NCI-H1092 treated with DMSO at 0.1 percent for 48 hours (cell line): ENCODE measurements at regions not wholly inside any gene's neighbourhood (a gene's known extent, or its start where the extent isn't known, plus 50 kb on each side); places are given as distances from the start of the nearest gene placed in this dataset.
"Not testable (repeated sequence)": the region's sequence is repeated elsewhere in the genome, so short reads cannot be mapped to it uniquely, and the experiment has no call there.

ENCODE experiments used
- DNase-seq: peaks from one replicate; lab custom pipeline; 2025; lab: John Stamatoyannopoulos, UW

DNA sequence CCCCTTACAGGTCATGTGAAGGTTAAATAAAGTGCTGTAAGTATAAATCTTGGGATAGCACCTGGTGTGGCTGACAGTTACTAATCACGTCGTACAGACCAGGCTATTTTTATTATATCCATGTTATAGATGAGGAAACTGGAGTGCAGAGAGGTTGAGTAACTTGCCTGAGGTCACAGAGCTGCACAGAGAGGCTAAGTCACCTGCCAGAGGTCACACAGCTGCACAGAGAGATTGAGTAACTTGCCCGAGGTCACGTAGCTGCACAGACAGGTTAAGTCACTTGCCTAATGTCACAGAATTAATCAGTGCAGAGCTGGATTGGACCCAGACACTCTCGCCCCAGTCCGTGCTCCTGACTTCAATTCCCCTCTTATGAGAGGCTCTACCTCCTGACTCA, 171.5 kb downstream of the NUP210 start:
- DNase-seq, result no peak

DNA sequence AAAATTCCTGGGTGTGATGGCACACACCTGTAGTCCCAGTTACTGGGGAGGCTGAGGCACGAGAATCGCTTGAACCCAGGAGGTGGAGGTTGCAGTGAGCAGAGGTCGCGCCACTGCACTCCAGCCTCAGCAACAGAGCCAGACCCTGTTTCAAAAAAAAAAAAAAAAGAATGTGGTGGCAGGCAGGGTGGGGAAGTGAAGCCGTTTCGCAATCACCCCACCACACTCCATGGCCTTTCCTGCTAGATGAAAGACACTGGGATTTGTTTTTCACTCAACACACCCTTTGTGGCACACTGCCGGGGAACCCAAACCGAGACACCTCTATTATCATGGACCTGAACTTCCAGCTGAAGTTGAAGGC, 172.4 kb upstream of the IQSEC1 start:
- DNase-seq, result no peak

DNA sequence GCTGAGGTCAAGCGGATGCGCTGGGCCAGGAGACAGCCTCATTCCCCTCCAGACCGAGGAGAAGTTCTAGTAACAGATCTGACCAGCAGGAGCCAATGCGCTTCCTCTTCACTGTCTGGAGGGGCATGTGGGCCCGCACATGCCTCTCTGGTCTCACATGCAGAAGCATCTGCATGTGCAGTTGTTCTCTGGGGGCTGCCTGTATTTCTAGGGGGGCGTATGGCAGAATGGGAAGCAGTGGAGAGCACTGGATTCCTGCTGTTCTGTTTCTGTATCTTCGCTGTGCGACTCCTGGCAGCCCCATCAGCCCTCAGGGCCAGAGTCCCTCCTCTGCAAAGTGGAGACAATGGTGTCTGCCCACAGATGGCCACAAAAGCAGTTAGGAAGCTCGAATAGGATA, 170.4 kb upstream of the IQSEC1 start:
- no peak for DNase-seq

DNA sequence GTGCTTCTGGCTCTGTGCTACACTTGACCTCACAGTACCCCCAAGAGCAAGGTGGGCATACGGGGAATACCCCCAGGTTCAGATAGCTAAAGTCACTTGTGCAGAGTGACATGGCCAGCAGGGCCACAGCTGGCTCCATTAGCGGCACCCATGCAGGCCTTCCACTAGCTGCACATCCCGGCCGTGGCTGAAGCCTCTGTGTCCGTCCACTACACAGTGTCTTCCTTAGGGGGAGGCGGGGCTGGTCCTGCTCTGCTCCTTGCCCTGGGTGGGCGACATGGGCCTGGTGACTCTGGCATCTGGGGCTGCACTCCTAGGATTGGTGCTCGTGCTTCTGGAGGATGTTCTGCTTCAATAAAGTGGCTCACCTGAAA, 169.1 kb upstream of the IQSEC1 start:
- no peak for DNase-seq

DNA sequence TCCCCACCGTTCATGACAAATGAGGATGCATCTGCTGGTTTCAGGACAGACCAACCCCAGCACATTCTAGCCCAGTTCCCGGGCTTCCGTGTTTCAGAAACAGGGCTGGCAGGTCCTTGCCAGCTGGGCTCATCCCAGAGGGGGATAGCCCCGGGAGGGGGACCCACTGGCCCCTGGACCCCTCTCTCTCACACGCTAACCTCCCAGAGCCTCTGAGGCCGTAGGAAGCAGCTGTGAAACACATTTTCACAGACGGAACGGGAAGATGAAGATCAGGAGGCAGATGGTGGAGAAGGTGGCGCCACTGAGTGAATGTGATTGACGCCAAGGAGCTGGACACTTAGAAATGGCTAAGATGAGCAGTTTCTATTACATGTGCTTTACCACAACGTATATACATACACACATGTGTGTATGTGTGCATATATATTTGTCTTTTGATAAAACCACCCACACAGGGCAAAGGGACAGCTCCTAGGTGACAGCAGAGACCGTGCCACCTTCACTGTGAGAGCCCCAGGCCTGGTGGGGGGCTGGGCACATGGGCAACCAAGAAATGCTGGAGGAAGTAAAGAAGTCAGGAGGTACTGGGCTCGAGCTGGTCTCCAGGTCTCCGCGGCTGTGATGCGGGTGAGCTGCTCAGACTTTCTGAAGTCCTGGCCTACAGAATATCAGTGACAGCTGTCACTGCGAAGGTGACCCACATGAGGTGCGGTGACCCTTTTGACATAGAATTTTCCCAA, 168.6 kb upstream of the IQSEC1 start:
- no peak for DNase-seq

DNA sequence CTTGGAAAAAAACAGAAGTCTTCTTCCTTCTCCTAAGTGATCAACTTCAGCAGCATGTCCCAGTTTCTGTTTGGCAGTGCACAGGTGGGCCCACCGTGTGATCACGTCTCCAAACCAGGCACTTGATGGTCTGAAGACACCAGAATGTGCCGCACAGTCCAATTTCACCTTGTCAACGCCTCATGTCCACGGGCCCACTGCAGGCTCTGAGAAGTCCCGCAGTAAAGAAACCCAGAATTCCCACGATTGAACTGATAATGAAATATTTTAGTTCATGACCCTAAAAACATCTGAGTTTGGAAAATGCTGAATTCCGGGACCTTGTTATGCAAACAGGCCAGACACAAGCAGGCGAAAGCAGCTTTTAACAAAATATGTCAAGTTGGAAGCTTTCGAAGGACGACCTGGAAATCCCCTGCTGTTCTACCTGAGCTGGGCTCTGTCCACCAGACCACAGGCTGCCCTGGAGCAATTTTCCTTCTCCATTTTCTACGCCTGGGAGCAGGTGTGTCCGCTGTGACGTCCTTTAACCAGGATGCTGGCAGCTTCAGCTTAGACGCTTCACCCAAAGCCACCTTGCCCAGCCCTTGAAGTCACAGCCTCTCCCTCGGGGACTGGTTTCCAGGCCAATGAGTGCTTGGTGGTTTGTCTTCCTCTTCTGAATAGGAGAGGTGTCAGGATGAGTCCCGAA, 167.8 kb upstream of the IQSEC1 start:
- DNase-seq, result no peak

DNA sequence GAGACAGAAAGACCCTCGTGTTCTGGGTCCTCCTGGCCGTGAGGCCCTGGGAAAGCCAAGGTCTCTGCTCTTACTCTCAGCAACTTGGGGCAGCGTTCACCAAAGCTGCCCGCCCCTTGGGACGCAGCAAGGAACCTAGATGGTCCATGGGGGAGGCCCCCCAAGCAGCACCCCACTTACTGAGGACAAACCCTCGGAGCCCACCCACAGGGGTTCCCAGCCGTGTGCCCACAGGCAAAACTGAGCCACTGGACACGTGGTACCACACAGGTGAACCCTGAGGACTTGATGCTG, 166.2 kb upstream of the IQSEC1 start:
- DNase-seq, result no peak

DNA sequence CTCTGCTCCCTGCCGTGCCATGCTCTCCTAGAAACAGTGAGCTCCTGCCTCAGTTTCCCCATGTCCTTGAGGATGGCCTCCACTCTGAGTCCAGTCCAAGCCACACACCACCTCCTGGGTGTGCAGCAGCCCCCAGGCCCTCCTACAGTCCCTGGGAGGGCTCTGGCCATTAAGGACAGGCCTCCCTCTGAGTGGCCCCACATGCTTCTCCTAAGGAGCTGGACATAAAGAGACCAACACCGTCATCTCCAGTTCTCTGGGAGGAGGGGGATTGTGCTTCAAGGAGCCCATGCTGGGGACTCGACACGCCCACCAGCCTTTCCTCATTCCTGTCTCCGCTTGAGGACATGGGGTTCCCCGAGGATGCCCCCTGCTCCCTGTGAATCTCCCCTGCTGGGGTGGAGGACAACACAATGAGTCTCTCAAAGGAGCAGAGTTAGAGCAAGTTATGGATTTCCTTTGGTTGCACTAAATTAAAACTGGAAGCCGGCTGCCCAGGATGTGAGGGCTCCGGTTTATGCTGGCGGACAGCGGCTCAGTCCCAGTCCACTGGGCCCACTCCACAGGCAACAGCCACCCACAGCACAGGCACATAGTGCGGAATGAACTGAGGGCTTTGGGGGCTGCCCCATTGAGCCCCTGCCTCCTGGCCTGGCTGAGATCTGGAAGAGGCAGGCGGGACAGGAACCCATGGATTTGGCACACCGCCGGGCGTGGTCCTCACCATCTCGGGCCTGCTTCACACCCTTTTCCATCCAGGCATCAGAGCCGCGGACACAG, 165.6 kb upstream of the IQSEC1 start:
- no peak for DNase-seq

DNA sequence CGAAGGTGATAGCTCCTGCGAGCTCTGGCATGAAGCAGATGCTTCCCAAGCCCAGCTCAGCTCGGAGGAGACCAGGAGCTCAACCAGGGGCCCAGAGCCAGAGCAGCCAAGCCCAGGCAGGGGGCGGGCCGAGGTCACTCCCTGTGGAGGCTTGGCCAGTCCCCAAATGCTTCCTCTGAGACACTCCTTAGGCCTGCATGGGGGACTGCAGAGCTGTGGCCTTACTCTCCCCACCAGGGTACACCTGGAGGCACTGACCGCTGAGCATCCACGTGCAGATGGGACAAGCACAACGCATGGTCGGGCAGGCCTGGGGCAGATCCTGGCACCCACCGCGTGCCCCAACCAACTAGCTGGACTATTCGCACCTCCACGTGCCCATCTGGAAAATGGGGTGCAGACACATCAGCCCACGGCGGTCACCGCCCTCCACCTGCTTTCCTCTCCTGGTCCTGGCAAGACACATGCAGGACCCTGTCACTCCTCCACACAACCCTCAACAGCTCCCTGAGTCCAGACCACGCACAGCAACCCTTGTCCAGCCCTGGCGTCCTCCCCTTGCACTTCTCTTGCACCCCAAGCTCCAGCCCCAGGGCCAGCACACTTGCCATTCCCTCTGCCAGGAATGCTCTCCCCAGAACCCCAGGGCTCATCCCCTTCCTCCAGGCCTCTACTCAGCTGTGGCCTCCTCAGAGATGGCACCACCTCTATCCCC, 164.7 kb upstream of the IQSEC1 start:
- DNase-seq, result no peak

DNA sequence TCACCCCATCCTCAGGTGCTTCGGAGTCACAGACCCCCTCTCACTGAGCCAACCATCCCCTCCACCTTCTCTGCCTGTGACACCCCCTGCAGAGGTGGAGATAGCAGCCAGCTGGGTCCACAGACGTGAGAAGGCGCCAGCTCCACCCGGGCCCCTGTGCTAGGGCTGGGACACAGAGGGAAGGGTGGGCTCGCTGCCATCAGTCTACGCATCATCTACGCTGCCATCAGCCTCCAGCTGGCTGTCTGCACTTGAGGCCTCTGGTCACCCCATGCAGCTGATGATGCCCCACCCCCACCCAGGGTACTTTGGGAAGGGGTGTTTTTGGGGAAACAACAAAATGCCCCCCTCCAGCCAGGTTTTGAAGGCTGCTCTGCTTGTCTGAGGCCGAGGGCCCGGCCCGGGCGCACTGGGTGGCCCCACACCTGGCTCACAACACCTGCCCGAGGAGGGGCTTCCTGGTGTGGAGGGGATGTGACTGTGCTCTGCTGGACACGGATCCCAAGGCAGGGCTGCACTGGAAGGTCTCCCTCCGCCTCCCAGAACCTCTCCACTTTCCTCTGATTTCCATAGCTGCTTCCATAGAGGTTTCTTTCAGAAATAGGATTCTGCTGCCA, 163.4 kb upstream of the IQSEC1 start:
- DNase-seq, result peak; percentile 6

DNA sequence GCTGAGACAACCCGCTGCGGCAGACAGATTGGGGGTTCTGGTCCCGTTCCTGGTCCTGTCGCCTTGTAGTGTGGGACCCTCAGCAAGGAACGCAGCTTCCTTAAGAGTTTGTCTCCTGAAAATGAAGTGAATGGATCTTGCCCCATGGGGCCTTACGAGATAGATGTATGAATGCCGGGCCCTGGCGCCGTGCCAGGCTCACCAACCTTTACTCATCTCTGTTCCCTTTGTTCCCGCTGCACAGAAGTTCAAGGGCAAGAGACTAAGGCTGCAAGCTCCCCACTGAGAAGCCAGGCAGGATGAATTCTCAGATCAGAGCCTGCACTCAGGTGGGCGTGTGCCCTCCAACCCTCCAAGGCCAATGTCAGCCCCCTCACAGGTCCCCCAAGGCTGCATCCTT, 162.7 kb upstream of the IQSEC1 start:
- no peak for DNase-seq

DNA sequence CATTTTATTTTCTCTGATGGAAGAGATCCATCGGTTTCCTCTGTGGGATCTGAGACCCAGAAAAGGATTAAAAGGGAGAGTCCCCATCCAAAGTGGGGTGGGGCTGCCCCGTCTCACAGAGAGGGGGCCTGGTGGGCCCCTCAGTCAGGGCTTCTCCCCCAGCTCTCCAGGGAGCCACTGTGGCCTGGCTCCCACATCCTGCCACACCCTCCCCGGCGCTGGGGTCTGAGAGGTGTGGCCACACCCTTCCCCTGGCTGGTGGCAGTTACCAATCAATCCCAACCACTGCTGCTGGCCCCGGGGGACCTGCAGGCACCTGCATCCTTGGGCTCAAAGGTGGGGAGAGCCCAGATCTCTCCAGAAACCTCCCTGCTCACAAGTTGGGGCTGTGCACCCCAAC, 161.8 kb upstream of the IQSEC1 start:
- peak; percentile 5 for DNase-seq

DNA sequence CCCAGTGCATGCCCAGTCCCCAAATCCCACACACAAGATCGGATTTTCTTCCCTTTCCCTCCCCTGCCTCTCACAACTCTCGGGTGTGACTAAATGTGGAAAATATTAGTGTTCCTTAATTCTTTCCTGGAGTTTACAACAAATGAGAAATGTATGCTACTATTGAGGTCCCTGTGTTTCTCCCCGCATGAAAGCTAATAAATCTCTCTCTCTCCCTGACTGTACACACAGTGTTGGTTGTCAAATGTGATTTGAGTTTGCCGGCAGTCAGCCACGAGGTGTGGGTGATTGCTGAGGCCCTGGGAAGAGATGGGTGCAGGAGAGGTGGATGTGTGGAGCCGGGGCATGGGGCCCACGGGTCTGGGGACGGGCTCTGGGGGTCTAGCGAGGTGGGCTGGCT, 161.4 kb upstream of the IQSEC1 start:
- no peak for DNase-seq

DNA sequence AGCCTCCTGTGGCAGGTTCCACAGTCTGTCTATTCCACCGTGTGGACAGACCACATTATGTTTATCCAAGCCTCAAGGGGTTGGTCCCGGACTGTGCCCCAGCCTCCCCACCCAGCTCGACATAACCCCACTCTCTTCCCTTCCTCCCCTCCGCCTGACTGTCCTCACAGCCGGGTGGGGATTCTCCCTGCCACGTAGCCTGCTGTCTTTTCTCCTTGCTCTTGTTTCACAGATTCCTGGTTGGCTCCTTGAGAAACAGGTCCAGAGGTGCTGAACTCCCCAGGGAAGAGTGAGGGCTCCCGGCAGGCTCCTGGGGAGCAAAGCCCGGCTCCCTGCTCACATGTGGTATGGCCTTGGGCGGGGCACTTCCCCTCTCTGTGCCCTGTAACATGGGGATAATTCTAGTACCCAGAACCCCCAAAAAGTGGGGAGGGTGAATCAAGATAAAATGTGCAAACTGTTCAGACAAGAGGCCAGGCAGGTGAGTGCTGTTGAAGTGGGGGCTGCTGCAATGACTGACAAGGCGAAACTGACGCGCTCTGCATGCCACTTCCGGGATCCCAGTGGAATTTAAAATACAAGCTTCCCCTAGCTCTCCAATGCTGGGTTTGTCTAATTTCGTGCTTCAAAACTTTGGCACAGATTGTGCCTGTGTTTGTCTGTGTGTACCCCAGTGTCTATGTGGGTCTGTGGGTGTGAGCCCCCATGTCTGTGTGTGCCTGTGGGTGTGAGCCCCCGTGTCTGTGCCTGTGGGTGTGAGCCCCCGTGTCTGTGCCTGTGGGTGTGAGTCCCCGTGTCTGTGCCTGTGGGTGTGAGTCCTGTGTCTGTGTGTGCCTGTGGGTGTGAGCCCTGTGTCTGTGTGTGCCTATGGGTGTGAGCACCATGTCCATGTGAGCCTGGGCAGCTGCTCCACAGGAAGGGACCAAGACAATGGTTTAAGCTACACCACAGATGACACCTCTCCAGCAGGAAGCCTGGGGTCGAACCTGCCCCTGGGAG, 160.6 kb upstream of the IQSEC1 start:
- DNase-seq, result no peak

DNA sequence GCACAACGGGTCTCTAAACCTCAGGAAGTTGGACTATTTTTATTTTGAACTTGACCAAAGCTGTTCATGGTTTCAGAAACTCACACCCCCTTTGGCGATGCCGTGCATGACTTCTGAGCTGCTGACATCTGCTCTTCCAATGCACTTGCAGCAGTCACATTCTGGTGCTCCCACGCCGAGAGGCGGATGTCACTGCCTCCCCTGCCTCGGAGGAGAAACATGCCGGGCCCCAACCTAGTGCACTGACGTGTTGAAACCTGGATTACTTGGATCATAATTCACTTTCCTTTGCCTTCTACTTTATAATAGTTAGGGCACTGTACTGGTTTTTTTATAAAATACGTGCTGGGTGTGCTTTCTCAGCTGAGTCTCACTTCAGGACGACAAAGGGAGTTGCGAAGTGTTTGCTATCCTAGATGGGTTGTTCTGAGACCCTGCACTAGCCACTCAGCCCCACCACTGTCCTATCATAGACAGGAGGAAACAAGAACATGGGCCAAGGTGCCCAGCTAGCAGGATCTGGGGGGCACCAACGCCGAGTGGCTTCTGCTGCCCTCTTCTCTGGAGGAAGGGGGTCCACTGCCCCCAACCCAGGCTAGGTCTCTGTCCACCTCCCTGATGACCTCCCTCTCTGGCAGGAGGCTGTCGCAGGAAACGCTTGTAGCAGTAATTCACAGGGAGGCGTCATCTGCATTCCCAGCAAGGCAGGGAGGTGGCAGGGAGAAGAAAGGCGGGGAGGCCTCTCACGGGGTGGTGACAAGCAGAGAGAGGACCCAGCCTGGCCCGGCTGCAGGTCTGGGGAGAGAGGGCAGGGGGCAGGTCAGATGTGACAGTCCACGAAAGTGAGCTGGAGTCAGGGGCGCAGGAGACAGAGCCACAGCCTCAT, 158.8 kb upstream of the IQSEC1 start:
- no peak for DNase-seq

DNA sequence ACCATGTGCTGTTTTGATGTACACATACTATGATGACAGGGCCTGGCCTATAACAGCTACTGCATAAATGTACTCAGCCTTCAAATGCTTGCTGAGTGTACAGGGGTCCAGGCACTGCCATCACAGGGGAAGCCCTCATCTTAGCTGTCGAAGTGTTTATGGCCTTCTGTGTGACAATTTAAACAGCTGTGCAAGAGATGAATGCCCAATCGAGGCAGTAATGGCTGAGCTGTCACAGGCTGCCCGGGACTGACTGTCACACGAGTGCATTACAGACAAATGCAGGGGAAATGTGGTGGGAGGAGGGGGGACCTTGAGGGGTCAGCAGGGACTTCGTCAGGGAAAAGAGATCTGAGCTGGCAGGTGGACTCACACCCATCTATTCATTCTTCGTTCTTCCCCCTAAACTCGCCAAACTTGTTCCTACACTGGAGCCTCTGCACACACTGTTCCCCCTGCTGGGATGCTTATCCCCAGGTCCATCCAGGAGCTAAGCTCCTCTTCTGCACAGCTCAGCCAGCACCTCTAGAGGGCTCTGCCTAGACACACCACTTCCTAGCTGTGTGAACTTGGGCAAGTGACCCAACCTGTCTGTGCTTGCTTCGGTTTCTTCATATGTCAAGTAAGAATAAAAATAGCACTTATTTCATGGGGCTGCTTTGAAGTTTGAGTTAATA, 156.2 kb upstream of the IQSEC1 start:
- DNase-seq, result no peak

DNA sequence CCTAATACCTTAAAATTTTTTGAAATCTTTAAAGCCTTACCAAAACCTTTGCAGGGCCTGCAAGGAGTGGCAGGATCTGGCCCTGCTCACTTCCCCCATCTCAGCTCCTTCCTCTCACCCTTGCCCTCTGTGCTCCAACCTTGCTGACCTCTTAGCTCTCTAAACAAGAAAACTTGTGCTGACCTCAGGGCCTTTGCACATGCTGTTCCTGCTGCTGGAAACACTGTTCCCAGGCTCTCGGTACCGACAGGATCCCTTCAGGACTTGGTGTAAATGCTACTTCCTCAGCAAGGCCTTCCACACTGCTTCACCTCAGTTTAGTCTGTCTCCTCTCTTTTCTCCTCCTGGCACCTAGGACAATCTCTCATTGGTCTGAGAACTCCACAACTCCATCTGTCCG, 155.4 kb upstream of the IQSEC1 start:
- no peak for DNase-seq

DNA sequence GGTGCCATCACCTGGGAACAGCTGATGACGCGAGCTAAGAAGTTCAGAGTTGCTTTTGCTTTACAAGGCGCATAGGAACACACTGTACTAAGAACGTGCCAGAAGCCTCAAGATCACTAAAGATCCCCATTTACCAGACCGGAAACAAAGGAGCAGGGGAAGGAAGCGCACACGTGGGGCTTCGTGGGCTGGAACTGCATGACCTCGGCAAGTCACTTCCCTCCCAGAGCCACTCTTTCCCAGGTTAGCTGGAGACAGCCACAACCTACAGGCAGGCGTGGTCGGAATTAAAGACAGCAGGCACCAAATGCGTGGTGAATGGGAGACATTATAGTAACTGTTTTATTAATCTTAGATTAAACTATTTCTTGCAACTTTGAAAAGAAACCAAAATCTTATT, 154.9 kb upstream of the IQSEC1 start:
- DNase-seq, result not testable (repeated sequence)
